Fibroblast of mammary gland (primary cell): ENCODE measurements at regions not wholly inside any gene's neighbourhood (a gene's known extent, or its start where the extent isn't known, plus 50 kb on each side); places are given as distances from the start of the nearest gene placed in this dataset.

Experiments
- DNase-seq: peaks from one replicate; pipeline ENCODE4 v3.0.0-alpha.2; 2010; ENCODE audit warnings: low read depth
- H3K4me3 ChIP-seq: 2 replicates; pipeline ENCODE4 v1.5.1; 2011; ENCODE audit warnings: low read depth, mild to moderate bottlenecking, low read length, moderate library complexity; ENCODE audit not compliant: control insufficient read depth
- CTCF ChIP-seq: conservative IDR thresholded peaks from 2 replicates; pipeline ENCODE4 v1.5.1; 2011; ENCODE audit warnings: low read depth, low read length, inconsistent platforms; ENCODE audit not compliant: control insufficient read depth, insufficient read depth

GRCh38 chr1:229778794-229779193 lies 152.7 kb downstream of the URB2 start:
- TF ChIP-seq CTCF: no peak
- no peak overlapping the region for H3K4me3 ChIP-seq
- DNase-seq: no peak

GRCh38 chr1:229781453-229781852 lies 155.4 kb downstream of the URB2 start:
- TF ChIP-seq CTCF: no peak
- no peak for DNase-seq
- no peak overlapping the region for H3K4me3 ChIP-seq

- no peak for TF ChIP-seq CTCF
- no peak overlapping the region for H3K4me3 ChIP-seq
- no peak for DNase-seq
Measured at GRCh38 chr1:229782469-229782868, 156.4 kb downstream of the URB2 start.

DNA sequence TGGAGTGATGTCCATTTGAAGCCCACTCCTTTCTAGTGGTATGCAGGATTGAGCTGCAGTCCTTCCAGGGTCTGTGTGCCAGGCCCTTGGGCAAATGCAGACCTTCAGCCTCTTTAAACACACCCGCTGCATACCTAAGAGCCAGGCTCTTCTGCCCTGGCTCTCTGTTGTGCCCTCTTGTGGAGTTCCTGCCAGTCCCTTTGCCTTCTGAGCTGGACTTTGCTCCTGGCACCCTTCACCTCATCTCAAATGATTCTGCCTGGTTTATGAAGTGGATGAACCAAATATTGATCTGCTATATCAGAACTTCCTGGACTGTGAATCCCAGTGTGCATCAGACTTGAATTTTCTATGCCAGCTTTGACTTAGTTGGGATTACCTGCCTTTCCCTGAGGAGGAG lies 158.8 kb downstream of the URB2 start:
- no peak for DNase-seq
- TF ChIP-seq CTCF: no peak
- no peak overlapping the region for H3K4me3 ChIP-seq

GRCh38 chr1:229786974-229787610 lies 161.0 kb downstream of the URB2 start:
- no peak for TF ChIP-seq CTCF
- no peak overlapping the region for H3K4me3 ChIP-seq
- no peak for DNase-seq

DNA sequence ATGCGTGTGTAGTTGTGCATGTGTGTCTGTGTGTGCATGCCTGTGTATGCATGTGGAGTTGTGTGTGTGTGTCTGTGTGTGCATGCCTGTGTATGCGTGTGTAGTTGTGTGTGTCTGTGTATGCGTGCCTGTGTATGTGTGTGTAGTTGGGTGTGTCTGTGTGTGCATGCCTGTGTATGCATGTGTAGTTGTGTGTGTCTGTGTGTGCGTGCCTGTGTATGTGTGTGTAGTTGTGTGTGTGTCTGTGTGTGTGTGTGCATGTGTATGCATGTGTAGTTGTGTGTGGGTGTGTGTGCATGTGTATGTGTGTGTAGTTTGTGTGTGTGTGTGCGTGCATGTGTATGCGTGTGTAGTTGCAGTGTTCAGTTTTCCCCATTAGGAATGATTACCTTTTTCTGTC lies 162.0 kb downstream of the URB2 start:
- DNase-seq: no peak
- no peak for TF ChIP-seq CTCF
- no peak overlapping the region for H3K4me3 ChIP-seq
